ENCODE measurements at regions not wholly inside any gene's neighbourhood (a gene's known extent, or its start where the extent isn't known, plus 50 kb on each side); places are given as distances from the start of the nearest gene placed in this dataset.

GRCh38 chr15:45795440-45796069, 160.7 kb downstream of the SQOR start:
- TF ChIP-seq EZH2 (IDR thresholded peaks at IDR 0.05; ENCODE audit: low read length, unreplicated experiment) (no peak), CTCF (conservative IDR thresholded peaks at IDR 0.05; ENCODE audit: low read depth, low read length) (peak; percentile 78), EZH2phosphoT487 (IDR thresholded peaks at IDR 0.05; ENCODE audit: borderline replicate concordance, low read length) (no peak)

All from PC-3 (cell line).